Transverse colon (tissue), 4 donors: ENCODE measurements at regions not wholly inside any gene's neighbourhood (a gene's known extent, or its start where the extent isn't known, plus 50 kb on each side); places are given as distances from the start of the nearest gene placed in this dataset.

ENCODE experiments used
- DNase-seq: peaks from one replicate; pipeline ENCODE4 v3.0.0-alpha.2; 2019
- H3K27ac ChIP-seq, 4 donors: fragments of 200-600 bp; sonication (generic); 2 replicates each; pipeline ENCODE4 v1.5.1; 2016 to 2018; ENCODE audit warnings: inconsistent platforms in 4 of 4
- H3K27me3 ChIP-seq: fragments of 200-600 bp; sonication (generic); 2 replicates; pipeline ENCODE4 v1.5.1; 2017; ENCODE audit warnings: inconsistent platforms
- H3K36me3 ChIP-seq, 4 donors: fragments of 200-600 bp; sonication (generic); 2 replicates each; pipeline ENCODE4 v1.5.1; 2017 to 2019; ENCODE audit warnings: inconsistent platforms in 4 of 4
- H3K4me1 ChIP-seq, 4 donors: fragments of 200-600 bp; sonication (generic); 2 replicates each; pipeline ENCODE4 v1.5.1; 2017 to 2020; ENCODE audit warnings: inconsistent platforms in 4 of 4
- H3K4me3 ChIP-seq, 4 donors: fragments of 200-600 bp; sonication (generic); 1 replicate in 1 of 4; 2 replicates in 3 of 4; pipeline versions ENCODE4 v1.5.1 to v1.6.1; 2017 to 2019; ENCODE audit warnings: inconsistent platforms in 4 of 4
- H3K9me3 ChIP-seq, 2 donors: fragments of 200-600 bp; sonication (generic); 2 replicates each; pipeline ENCODE4 v1.5.1; 2017 to 2019; ENCODE audit warnings: inconsistent platforms in 2 of 2
- CTCF ChIP-seq, 5 experiments: fragments of 200-600 bp in 3 of 5; fragments of 450-650 bp in 2 of 5; sonication (generic) in 3 of 5; IDR thresholded peaks; 1 replicate in 2 of 5; 2 replicates in 3 of 5; pipeline ENCODE4 v1.5.1; 2016 to 2017; ENCODE audit warnings: antibody characterized with exemption in 5 of 5, inconsistent platforms in 3 of 5, mild to moderate bottlenecking in 2 of 5, moderate library complexity in 1 of 5
- EP300 ChIP-seq: sonication (generic); formaldehyde crosslinking; IDR thresholded peaks from one replicate; pipeline ENCODE4 v1.6.1; 2017; ENCODE audit warnings: antibody characterized with exemption, low read depth
- POLR2A ChIP-seq: fragments of 450-650 bp; IDR thresholded peaks from one replicate; pipeline ENCODE4 v1.6.1; 2016; ENCODE audit warnings: antibody characterized with exemption, mild to moderate bottlenecking, moderate library complexity
- POLR2AphosphoS5 ChIP-seq, 3 donors: sonication (generic); formaldehyde crosslinking; IDR thresholded peaks; one replicate each; pipeline ENCODE4 v1.6.1; 2016; ENCODE audit warnings: antibody characterized with exemption in 3 of 3
- WGBS, 2 donors: methylation state at CpG; one replicate each; pipeline ENCODE4 v1.1.5; 2018; ENCODE audit warnings: low coverage in 1 of 2; 5-methylcytosine and 5-hydroxymethylcytosine counted together
- in situ Hi-C, 4 donors: fragments of 200-750 bp; cut with MboI; loops; one replicate each; pipeline versions ENCODE4 v1.15.0 to v1.15.1; 2017; ENCODE audit warnings: low sequenced_read_pairs in 3 of 4, low pct_ligation_motif_present in 1 of 4, low pct_unique_long_range_greater_than_20kb in 1 of 4
- intact Hi-C: fragments of 100-400 bp; cut with DNase I; formaldehyde crosslinking; loops from one replicate; pipeline ENCODE4 v1.15.1; 2023; ENCODE audit warnings: low total_unique reads

- TF ChIP-seq CTCF (IDR thresholded peaks at IDR 0.05) (no peak), POLR2AphosphoS5 (IDR thresholded peaks at IDR 0.05) (no peak), EP300 (no peak), POLR2A (no peak)
Observed at GRCh38 chr2:107255744-107256143, 369.8 kb upstream of the ST6GAL2 start.

GRCh38 chr2:107258531-107259407 is 372.8 kb upstream of the ST6GAL2 start:
- in situ Hi-C loops (no loop called here), intact Hi-C loops (no loop called here)
- no peaks in the 10 kb centered on the region for H3K27me3 ChIP-seq
- no peaks in the 10 kb centered on the region for H3K36me3 ChIP-seq
- TF ChIP-seq POLR2AphosphoS5 (IDR thresholded peaks at IDR 0.05) = no peak
- TF ChIP-seq EP300 = no peak
- H3K4me3 ChIP-seq = no peak overlapping the region
- H3K4me1 ChIP-seq = no peaks in the 10 kb centered on the region
- 61 to 64% methylated on average over 5 to 8 of the region's 8 CpGs for WGBS, 2 donors
- H3K27ac ChIP-seq = no peak overlapping the region
- H3K9me3 ChIP-seq = no peaks in the 10 kb centered on the region
- no peak for DNase-seq

More at GRCh38 chr2:107255744-107256143, 369.8 kb upstream of the ST6GAL2 start:
- WGBS, 2 donors = 93% methylated on average over 13 of the region's 14 CpGs; no CpG with 5 or more reads in 1 of the 2 donors
- no peaks in the 10 kb centered on the region for H3K4me1 ChIP-seq
- in situ Hi-C loops (no loop called here), intact Hi-C loops (no loop called here)
- no peaks in the 10 kb centered on the region for H3K9me3 ChIP-seq
- no peak overlapping the region for H3K4me3 ChIP-seq
- no peak for DNase-seq
- no peaks in the 10 kb centered on the region for H3K36me3 ChIP-seq
- no peaks in the 10 kb centered on the region for H3K27me3 ChIP-seq
- H3K27ac ChIP-seq = no peak overlapping the region

- no peak overlapping the region for H3K27ac ChIP-seq
- intact Hi-C loops = no loop called here
- H3K4me1 ChIP-seq = no peaks in the 10 kb centered on the region
- WGBS, 2 donors = 87 to 100% methylated on average over 1 to 4 of the region's 4 CpGs
- no peak for TF ChIP-seq POLR2A
- TF ChIP-seq POLR2AphosphoS5 (IDR thresholded peaks at IDR 0.05) = no peak
- TF ChIP-seq CTCF (IDR thresholded peaks at IDR 0.05) = no peak
- no peak for TF ChIP-seq EP300
- H3K27me3 ChIP-seq = no peaks in the 10 kb centered on the region
- DNase-seq = no peak
- in situ Hi-C loops = no loop called here
- H3K36me3 ChIP-seq = no peaks in the 10 kb centered on the region
- H3K4me3 ChIP-seq = no peak overlapping the region
- no peaks in the 10 kb centered on the region for H3K9me3 ChIP-seq
Observed at GRCh38 chr2:107259408-107260195, 373.6 kb upstream of the ST6GAL2 start.

- intact Hi-C loops (no loop called here), in situ Hi-C loops (no loop called here)
- DNase-seq = no peak
- H3K36me3 ChIP-seq = no peaks in the 10 kb centered on the region
- H3K27ac ChIP-seq = no peak overlapping the region
- no peaks in the 10 kb centered on the region for H3K9me3 ChIP-seq
- no peaks in the 10 kb centered on the region for H3K27me3 ChIP-seq
- TF ChIP-seq POLR2A (no peak), EP300 (no peak), POLR2AphosphoS5 (IDR thresholded peaks at IDR 0.05) (no peak), CTCF (IDR thresholded peaks at IDR 0.05) (no peak)
- no peak overlapping the region for H3K4me3 ChIP-seq
- 52 to 59% methylated on average over 3 of the region's 3 CpGs for WGBS, 2 donors
- no peaks in the 10 kb centered on the region for H3K4me1 ChIP-seq
Observed at GRCh38 chr2:107263628-107264027, 377.7 kb upstream of the ST6GAL2 start.
